Mammary epithelial cell (primary cell): ENCODE measurements at regions not wholly inside any gene's neighbourhood (a gene's known extent, or its start where the extent isn't known, plus 50 kb on each side); places are given as distances from the start of the nearest gene placed in this dataset.

Source experiments
- EZH2 ChIP-seq: IDR thresholded peaks from 2 replicates; pipeline ENCODE4 v1.6.1; 2012; ENCODE audit warnings: low read length, inconsistent platforms, borderline replicate concordance
- TF ChIP-seq, protein P1 (sequence below), 2 donors: IDR thresholded peaks in 1 of 2; conservative IDR thresholded peaks in 1 of 2; 2 replicates each; pipeline ENCODE4 v1.5.1; 2011 to 2012; ENCODE audit warnings: inconsistent platforms in 2 of 2, low read length in 2 of 2, mild to moderate bottlenecking in 2 of 2, control low read depth in 1 of 2, low read depth in 1 of 2; ENCODE audit not compliant: insufficient read depth in 1 of 2; ENCODE audit errors: extremely low read depth in 1 of 2

DNA sequence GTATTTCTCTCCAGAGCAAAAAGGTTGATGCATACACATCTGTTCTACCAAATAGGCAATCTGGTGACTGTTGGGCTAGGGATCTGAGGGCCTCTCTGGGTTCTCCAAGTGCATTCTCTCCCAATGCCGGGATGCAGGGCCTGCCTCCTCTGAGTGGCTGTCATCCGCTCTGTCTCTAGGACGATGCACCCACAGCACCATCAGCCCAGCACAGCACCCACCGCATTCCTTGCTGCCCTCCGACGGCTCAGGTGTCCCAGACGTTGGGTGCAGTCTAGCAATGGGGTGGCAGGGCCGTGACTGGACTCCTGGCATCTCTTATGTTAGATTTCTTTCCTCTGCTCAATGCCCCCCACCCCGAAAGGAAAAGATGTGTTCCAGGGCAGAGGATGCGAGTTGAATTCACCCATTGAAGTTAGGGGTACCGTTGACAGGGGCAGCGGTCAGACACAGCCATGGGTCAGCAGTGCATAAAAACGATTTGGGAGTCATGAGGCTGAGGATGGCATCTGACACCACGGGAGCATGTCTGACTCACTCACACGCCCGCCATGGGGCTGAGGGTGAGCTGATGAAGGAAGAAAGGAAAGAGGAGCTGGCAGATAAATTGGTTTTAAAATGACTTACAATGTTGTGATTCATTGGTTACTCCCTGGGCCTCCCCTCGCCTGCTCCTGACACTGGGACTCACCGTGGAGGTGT is 93.2 kb upstream of the C14orf180 start:
- TF ChIP-seq, protein P1, sequence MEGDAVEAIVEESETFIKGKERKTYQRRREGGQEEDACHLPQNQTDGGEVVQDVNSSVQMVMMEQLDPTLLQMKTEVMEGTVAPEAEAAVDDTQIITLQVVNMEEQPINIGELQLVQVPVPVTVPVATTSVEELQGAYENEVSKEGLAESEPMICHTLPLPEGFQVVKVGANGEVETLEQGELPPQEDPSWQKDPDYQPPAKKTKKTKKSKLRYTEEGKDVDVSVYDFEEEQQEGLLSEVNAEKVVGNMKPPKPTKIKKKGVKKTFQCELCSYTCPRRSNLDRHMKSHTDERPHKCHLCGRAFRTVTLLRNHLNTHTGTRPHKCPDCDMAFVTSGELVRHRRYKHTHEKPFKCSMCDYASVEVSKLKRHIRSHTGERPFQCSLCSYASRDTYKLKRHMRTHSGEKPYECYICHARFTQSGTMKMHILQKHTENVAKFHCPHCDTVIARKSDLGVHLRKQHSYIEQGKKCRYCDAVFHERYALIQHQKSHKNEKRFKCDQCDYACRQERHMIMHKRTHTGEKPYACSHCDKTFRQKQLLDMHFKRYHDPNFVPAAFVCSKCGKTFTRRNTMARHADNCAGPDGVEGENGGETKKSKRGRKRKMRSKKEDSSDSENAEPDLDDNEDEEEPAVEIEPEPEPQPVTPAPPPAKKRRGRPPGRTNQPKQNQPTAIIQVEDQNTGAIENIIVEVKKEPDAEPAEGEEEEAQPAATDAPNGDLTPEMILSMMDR (conservative IDR thresholded peaks at IDR 0.05 in 1 of 2, IDR thresholded peaks at IDR 0.05 in 1 of 2; ENCODE audit: extremely low read depth in 1 of 2, insufficient read depth in 1 of 2, low read depth in 1 of 2, low read length in 2 of 2): no peak
- no peak for TF ChIP-seq EZH2
